GM12892 (cell line): ENCODE measurements at regions not wholly inside any gene's neighbourhood (a gene's known extent, or its start where the extent isn't known, plus 50 kb on each side); places are given as distances from the start of the nearest gene placed in this dataset.

Experiments used
- POLR2A ChIP-seq: IDR thresholded peaks from 2 replicates; pipeline ENCODE4 v1.6.1; 2011; ENCODE audit warnings: low read depth, low read length, control low read depth
- POLR2AphosphoS5 ChIP-seq: IDR thresholded peaks from 2 replicates; pipeline ENCODE4 v1.6.1; 2011; ENCODE audit warnings: low read depth, low read length, control low read depth
- TAF1 ChIP-seq: IDR thresholded peaks from 2 replicates; pipeline ENCODE4 v1.6.1; 2011; ENCODE audit warnings: low read depth, mild to moderate bottlenecking, control low read depth, low read length, borderline replicate concordance

DNA sequence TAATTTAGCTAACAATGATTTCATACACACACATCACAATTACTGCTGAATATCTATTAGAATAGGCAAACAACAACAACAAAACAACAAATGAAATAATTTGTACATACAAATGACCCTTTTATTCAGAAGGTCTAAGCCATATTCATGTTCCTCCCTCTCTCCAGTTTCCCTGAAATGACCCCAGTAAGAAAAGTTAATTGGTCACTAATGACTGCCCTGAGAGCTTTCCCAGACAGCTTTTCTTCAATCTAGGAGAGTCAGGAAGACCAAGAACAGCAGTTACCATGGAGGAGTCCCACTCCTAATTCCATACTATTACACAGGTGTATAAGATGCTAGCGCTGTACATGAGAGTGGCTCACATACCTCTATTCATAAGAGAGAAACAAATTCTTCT lies 121.2 kb upstream of the GRIP1 start:
- TF ChIP-seq POLR2A (no peak), POLR2AphosphoS5 (no peak), TAF1 (no peak)
